Endodermal cell (in vitro differentiated cells): ENCODE measurements at regions not wholly inside any gene's neighbourhood (a gene's known extent, or its start where the extent isn't known, plus 50 kb on each side); places are given as distances from the start of the nearest gene placed in this dataset.

ENCODE experiments used
- DNase-seq: peaks from one replicate; pipeline ENCODE4 v3.0.0-alpha.2; 2017
- H3K27ac ChIP-seq: 2 replicates; pipeline ENCODE4 v1.5.1; 2013; ENCODE audit warnings: mild to moderate bottlenecking, low read depth, low read length, moderate library complexity
- H3K27me3 ChIP-seq: 2 replicates; pipeline ENCODE4 v1.6.1; 2013; ENCODE audit warnings: mild to moderate bottlenecking, low read length, moderate library complexity; ENCODE audit not compliant: insufficient read depth, control insufficient read depth, poor library complexity, severe bottlenecking
- H3K36me3 ChIP-seq: 2 replicates; pipeline ENCODE4 v1.7.0; 2013; ENCODE audit warnings: mild to moderate bottlenecking, low read length, moderate library complexity; ENCODE audit not compliant: control insufficient read depth, insufficient read depth
- H3K4me1 ChIP-seq: one replicate; pipeline ENCODE4 v1.7.0; 2013; ENCODE audit warnings: low read length; ENCODE audit not compliant: control insufficient read depth, insufficient read depth
- H3K4me3 ChIP-seq: 2 replicates; pipeline ENCODE4 v1.5.1; 2013; ENCODE audit warnings: mild to moderate bottlenecking, low read length, moderate library complexity
- H3K9ac ChIP-seq: 2 replicates; pipeline ENCODE4 v1.6.1; 2013; ENCODE audit warnings: mild to moderate bottlenecking, low read length, moderate library complexity; ENCODE audit not compliant: poor library complexity, severe bottlenecking; ENCODE audit errors: extremely low read depth
- H3K9me3 ChIP-seq: 2 replicates; pipeline ENCODE4 v1.6.1; 2013; ENCODE audit warnings: mild to moderate bottlenecking, low read length, moderate library complexity; ENCODE audit not compliant: control insufficient read depth
- H3K27ac Mint-ChIP-seq: 2 replicates; pipeline ENCODE4 v1.8.0; 2020; ENCODE audit warnings: mixed read lengths
- H3K27me3 Mint-ChIP-seq: 2 replicates; pipeline ENCODE4 v1.8.0; 2021; ENCODE audit warnings: mild to moderate bottlenecking, mixed read lengths; ENCODE audit not compliant: insufficient read depth
- H3K36me3 Mint-ChIP-seq: 2 replicates; pipeline ENCODE4 v1.8.0; 2020; ENCODE audit warnings: low read depth, mixed read lengths
- H3K4me1 Mint-ChIP-seq: 2 replicates; pipeline ENCODE4 v1.8.0; 2020; ENCODE audit warnings: mixed read lengths
- H3K4me3 Mint-ChIP-seq: 2 replicates; pipeline ENCODE4 v1.8.0; 2020; ENCODE audit warnings: mild to moderate bottlenecking, moderate library complexity, mixed read lengths
- H3K9me3 Mint-ChIP-seq: 2 replicates; pipeline ENCODE4 v1.8.0; 2020; ENCODE audit warnings: mild to moderate bottlenecking, mixed read lengths
- WGBS, 2 experiments: methylation state at CpG; one replicate each; pipeline versions ENCODE4 v1.1.5 to v1.1.7; 2013; ENCODE audit warnings: missing lambda C conversion rate in 2 of 2, mixed read lengths in 1 of 2; ENCODE audit not compliant: insufficient coverage in 1 of 2, insufficient read length in 1 of 2; 5-methylcytosine and 5-hydroxymethylcytosine counted together
- TF ChIP-seq, protein P1 (sequence below): fragments of 200-600 bp; sonication (generic); conservative IDR thresholded peaks from 2 replicates; pipeline ENCODE4 v1.5.0; 2021; ENCODE audit warnings: antibody characterized with exemption, mild to moderate bottlenecking

- H3K36me3 ChIP-seq, result no peaks in the 10 kb centered on the region
- Mint-ChIP-seq H3K27me3 (no peaks in the 10 kb centered on the region), H3K27ac (no peak overlapping the region), H3K4me1 (peaks cover 20% of the 10 kb centered on the region), H3K9me3 (peaks cover 37% of the 10 kb centered on the region), H3K36me3 (peaks cover 18% of the 10 kb centered on the region), H3K4me3 (no peak overlapping the region)
- no peak overlapping the region for H3K9ac ChIP-seq
- no peak overlapping the region for H3K27ac ChIP-seq
- no peak overlapping the region for H3K4me3 ChIP-seq
- DNase-seq, result no peak
- TF ChIP-seq, protein P1, sequence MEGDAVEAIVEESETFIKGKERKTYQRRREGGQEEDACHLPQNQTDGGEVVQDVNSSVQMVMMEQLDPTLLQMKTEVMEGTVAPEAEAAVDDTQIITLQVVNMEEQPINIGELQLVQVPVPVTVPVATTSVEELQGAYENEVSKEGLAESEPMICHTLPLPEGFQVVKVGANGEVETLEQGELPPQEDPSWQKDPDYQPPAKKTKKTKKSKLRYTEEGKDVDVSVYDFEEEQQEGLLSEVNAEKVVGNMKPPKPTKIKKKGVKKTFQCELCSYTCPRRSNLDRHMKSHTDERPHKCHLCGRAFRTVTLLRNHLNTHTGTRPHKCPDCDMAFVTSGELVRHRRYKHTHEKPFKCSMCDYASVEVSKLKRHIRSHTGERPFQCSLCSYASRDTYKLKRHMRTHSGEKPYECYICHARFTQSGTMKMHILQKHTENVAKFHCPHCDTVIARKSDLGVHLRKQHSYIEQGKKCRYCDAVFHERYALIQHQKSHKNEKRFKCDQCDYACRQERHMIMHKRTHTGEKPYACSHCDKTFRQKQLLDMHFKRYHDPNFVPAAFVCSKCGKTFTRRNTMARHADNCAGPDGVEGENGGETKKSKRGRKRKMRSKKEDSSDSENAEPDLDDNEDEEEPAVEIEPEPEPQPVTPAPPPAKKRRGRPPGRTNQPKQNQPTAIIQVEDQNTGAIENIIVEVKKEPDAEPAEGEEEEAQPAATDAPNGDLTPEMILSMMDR, result no peak
- H3K27me3 ChIP-seq, result no peaks in the 10 kb centered on the region
- peaks cover 49% of the 10 kb centered on the region for H3K9me3 ChIP-seq
- H3K4me1 ChIP-seq, result no peaks in the 10 kb centered on the region
Measured at GRCh38 chr1:38394303-38394702, 347.7 kb upstream of the POU3F1 start.

- H3K36me3 Mint-ChIP-seq, result peaks cover 17% of the 10 kb centered on the region
- peaks cover 45% of the 10 kb centered on the region for H3K9me3 Mint-ChIP-seq
- 71% methylated on average over 2 of the region's 2 CpGs; no CpG with 5 or more reads in 1 of the 2 experiments for WGBS, 2 experiments
- TF ChIP-seq, protein P1, result no peak
- H3K27me3 Mint-ChIP-seq, result no peaks in the 10 kb centered on the region
- no peak overlapping the region for H3K4me3 ChIP-seq
- H3K4me1 Mint-ChIP-seq, result peaks cover 20% of the 10 kb centered on the region
- no peak overlapping the region for H3K27ac Mint-ChIP-seq
- H3K9ac ChIP-seq, result no peak overlapping the region
- H3K4me1 ChIP-seq, result no peaks in the 10 kb centered on the region
- no peak overlapping the region for H3K4me3 Mint-ChIP-seq
- no peak for DNase-seq
- H3K36me3 ChIP-seq, result no peaks in the 10 kb centered on the region
- H3K9me3 ChIP-seq, result peaks cover 55% of the 10 kb centered on the region
- H3K27me3 ChIP-seq, result no peaks in the 10 kb centered on the region
- no peak overlapping the region for H3K27ac ChIP-seq
Measured at GRCh38 chr1:38392861-38393260, 346.3 kb upstream of the POU3F1 start.

DNA sequence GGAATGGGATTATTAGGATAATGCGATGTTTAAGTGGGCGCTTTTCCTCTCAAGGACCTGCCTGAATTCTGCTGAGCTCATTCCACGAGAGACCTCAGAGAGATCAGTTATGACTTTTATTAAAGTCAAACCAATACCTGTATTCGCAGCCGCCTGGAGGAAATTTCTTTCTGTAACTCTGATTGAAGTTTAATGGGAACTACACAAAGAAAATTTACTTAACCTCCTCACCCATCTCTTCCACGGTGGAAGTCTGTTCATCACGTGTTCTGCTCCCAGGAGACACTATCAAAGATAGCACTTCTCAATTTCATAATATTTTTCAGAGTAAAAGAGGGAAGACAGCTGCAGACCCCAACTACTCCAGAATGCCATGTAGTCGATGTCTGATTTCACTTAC is 334.7 kb upstream of the POU3F1 start:
- no peak overlapping the region for H3K4me3 ChIP-seq
- no peak overlapping the region for H3K9ac ChIP-seq
- no peaks in the 10 kb centered on the region for H3K4me1 ChIP-seq
- TF ChIP-seq, protein P1, result no peak
- H3K27ac Mint-ChIP-seq, result no peak overlapping the region
- H3K9me3 ChIP-seq, result peaks cover under 1% of the 10 kb centered on the region
- no peaks in the 10 kb centered on the region for H3K9me3 Mint-ChIP-seq
- no peaks in the 10 kb centered on the region for H3K27me3 ChIP-seq
- WGBS, 2 experiments, result 96% methylated on average over 4 to 8 of the region's 8 CpGs
- no peak overlapping the region for H3K4me3 Mint-ChIP-seq
- H3K27me3 Mint-ChIP-seq, result no peaks in the 10 kb centered on the region
- no peak overlapping the region for H3K27ac ChIP-seq
- H3K4me1 Mint-ChIP-seq, result peaks cover 12% of the 10 kb centered on the region
- DNase-seq, result no peak
- no peaks in the 10 kb centered on the region for H3K36me3 ChIP-seq
- peaks cover 6% of the 10 kb centered on the region for H3K36me3 Mint-ChIP-seq
